CD4-positive, alpha-beta T cell treated with Interleukin-4 for 1 hour (primary cell): ENCODE measurements at regions not wholly inside any gene's neighbourhood (a gene's known extent, or its start where the extent isn't known, plus 50 kb on each side); places are given as distances from the start of the nearest gene placed in this dataset.

Experiments
- DNase-seq, 2 donors: peaks; one replicate each; pipeline ENCODE4 v3.0.0-alpha.2; 2020 to 2022

- no peak for DNase-seq
These were observed 80.3 kb upstream of the MTPN start for GRCh38 chr7:136057509-136057908.

GRCh38 chr7:136056651-136057231 is 79.6 kb upstream of the MTPN start:
- DNase-seq: no peak

DNA sequence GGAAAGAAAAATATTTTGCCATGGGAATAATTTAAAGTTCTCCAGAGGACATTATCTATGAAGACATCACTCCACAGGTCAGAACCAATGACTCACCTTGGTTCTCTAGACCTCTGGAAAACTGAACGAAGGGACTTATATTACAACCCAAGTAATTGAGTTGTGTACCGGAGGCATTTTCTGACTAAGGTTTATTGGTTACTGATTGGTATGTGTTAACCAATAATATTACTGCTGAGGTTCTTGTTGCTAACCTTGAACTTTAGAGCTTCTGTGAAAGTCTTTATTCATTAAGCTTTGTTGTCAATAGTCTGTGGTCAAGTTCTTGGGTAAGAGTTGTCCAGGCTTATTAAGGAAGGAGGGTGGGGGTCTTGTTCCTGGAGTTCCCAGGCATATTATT is 78.1 kb upstream of the MTPN start:
- no peak for DNase-seq

- DNase-seq: no peak
These were observed 76.7 kb upstream of the MTPN start for GRCh38 chr7:136053689-136054485.

DNA sequence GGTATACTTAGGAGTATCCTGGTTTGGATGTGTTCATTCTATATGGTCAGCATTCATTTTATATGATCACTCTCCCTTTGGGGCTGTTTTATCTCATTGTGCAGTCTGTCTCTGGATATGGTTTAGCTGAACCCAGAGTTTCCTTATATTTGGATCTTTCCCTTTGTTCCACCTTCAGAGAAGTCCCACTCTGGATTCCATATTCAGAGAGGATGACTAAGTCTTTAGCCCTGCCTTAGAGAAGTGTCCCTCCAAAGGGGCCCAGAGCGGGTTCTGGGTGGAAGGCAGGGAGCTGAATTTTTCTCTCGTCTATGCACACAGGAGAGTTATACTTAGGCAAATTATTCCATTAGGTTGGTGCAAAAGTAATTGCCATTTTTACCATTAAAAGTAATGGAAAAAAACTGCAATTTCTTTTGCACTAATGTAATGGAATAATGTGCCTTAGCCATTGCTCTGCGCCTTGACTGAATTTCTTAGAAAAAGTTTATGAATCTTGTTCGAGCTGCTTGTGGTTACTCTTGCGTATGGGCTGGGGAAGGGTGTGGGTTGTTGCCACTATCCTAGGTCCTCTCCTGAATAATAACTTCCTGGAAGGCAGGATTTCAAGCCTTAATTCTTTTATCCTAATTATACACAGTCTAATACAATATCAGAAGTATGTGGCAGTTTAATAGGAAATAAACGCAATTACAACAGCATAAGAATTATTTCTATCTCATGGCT is 74.2 kb upstream of the MTPN start:
- DNase-seq: no peak

DNA sequence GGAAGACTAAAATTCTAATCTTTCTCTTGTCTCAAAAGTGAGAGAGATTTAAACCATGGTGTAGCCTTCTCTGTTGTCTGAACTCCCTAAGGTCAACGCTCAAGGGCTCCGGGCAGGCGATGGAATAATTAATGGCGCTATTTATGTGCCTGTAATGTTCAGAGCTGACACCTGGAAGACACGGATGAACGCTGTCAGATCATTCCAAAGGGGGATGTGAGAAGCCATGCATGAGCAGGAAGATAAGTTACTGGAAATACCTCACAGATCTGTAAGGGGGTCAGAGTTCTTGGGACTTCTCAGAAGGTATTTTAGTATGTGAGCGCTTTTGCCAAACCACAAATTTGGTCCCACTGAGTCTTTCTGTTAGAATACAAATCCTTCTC is 73.3 kb upstream of the MTPN start:
- no peak for DNase-seq

DNA sequence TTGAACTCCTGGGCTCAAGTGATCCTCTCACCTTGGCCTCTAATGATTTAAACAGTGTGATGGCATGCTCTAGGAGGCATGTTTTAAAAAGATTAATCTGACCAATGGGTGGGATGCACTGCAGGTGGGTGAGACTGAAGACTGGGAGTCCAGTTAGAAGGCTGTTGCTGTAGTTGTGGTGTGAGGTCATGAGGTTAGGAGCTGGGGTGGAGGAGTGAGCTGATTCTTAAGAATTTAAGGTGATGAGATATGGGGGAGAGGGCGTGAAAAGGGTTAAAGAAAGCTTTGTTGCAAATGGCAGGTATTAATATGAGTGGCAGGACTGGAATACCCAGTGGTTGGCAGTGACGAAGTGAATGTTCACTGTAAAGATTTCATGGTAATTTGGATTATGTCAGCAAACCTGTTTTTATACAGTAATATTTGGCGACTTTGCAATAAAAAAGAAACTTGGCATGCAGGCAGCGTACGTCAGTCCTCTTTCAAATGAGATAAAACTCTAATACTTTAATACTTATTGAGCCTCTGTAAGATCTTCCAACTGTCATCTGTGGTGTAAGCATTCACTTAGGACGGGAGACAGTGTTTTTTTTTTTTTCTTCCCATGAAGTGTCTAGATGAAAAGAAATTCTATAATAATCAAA is 72.8 kb upstream of the MTPN start:
- no peak for DNase-seq

DNA sequence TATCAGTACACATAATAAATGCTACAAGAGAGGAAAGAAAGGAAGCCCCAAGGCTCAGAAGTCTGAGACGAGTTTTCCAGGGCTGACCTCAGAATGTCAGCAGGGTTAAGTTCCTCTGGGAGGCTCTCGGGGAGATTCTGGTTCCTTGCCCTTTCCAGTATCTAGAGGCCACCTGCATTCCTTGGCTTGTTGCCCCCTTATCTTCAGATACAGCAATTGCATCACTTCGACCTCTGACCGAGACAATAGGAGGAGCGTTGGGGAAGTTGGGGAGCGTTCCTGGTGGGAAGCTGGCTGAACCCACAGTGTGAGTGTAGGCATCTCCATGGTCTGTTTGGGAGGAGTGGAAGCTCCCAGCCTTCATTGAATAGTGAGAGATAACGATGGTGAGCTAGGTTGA is 72.0 kb upstream of the MTPN start:
- no peak for DNase-seq

DNA sequence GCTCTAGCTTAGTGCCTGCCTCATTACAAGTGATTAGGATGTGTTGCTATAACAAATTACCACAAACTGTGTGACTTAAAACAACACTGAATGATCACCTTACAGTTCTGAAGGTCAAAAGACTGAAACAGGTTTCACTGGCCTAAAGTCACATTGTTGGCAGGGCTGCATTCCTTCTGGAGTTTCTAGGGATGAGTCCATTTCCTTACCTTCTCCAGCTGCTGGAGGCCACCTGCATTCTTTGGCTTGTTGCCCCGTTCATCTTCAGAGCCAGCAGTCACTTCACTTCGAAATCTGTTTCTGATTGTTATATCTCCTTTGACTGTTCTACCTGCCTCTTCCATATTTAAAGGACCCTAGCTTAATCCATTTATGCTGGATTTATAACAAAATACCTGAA is 69.4 kb upstream of the MTPN start:
- no peak for DNase-seq

DNA sequence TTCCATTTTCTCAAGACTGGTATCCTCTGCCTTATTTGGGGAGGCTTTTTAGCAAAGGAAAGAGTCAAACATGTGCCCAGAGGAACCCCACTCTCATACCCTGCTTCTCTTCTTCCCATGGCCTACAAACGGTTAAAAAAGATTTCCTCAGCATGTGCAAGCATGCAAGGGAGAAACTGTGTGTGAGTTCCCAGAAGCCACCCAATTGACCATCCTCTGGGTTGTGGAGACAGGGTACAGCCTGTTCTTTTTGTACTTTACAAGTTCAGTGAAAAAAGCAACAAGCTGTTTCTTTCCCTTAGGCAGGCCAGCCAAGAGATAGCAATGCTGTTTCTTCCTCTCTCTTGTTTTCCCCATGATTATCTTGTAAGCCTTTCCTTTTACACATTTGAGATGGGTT is 68.8 kb upstream of the MTPN start:
- no peak for DNase-seq

DNA sequence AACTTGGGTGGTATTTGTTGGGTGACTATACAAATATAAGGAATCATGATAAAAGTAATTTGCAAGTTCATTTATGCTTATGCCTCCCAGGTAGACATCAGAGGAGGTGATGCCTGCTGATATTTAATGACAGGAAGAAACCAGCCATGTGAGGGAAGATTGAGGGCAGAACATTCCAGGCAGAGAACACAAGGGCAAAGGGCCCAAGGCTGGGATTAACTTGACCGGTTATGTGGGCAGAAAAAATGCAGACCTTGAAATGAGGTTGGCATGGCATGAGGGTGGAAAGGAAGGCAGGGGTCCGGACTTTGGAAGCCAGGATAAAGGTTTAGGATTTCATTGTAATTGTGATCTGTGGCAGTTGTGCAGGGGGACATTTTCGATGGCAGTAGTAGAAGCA is 68.0 kb upstream of the MTPN start:
- DNase-seq: no peak

DNA sequence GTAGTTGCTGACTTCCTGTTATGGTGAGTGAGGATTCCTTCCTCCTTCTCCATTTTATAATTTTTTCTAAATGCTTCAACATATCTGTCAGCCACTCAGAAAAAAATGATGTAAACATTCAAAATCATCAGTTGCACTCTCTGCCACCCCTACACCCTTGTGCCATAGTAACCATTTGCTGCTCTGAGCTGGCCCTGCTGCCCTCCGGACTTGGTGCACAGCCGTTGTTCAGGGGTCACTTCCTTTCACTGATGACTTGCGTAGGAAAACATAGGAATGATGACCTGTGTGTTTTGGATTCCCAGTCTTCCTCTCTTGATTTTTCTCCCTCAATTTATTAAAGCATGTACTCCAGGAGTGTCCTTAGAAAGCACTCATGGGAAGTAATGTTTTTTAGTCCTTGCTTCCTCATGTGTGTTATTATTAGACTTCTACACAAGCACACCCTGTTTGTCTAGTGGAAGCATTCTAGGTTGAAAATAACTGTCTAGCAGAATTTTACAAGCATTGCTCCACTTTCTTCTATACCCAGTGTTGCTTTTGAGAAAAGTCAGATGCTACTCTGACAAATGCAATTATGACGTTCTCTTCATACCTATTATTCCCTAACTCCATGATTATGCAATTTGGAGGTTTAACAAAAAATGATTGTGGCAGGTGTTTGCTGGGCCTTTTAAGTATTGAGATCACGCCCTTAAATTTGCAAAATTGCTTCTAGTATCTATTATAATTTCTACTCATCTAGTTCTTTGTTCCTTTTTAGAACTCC is 62.6 kb upstream of the MTPN start:
- DNase-seq: no peak

- DNase-seq: no peak
These were observed 59.2 kb upstream of the MTPN start for GRCh38 chr7:136036336-136036735.

DNA sequence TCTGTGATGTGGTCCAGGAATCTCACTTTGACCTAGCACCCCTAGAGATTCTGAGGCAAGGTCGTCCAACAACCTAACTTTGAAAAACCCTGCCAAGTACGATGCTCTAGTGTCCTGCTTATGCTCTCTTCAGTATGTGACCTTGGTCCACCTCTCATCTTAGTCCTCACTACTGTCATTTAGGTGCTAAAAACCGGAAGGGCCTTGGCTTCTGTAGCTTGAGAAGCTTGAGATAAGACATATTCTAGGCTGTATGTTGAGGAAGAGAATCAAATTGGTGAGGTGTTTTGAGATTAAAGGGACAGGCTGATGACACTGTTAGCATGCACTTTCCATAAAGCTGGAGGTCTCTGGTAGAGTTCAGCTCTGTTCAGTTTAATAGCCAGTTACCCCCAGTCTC is 57.0 kb upstream of the MTPN start:
- DNase-seq: no peak

GRCh38 chr7:136033413-136034031 is 56.4 kb upstream of the MTPN start:
- no peak for DNase-seq

DNA sequence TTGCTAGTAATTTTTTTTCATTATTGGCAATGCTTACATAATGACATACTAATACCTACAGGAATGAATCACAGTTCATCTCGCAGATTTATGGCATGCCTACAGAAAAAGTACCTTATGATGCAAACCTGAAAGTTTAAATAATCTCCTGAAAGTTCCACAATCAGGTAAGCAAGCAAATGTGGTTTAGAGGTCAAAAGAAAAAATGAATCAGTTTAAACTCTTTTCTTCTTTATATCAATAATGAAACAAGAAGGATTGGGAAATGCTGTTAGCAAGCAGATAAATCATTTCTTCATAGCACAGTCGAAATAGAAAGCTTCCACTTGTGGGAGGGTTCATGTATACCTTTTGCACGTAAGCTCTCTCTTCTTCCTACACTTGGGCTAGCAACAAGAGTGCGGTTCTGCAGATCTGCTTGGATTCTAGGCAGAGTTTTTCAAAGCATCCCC is 53.7 kb upstream of the MTPN start:
- DNase-seq: no peak

GRCh38 chr7:136030330-136030729 is 53.2 kb upstream of the MTPN start:
- DNase-seq: no peak

- no peak for DNase-seq
These were observed 50.0 kb upstream of the MTPN start for GRCh38 chr7:136027160-136027559.
